ENCODE measurements at regions not wholly inside any gene's neighbourhood (a gene's known extent, or its start where the extent isn't known, plus 50 kb on each side); places are given as distances from the start of the nearest gene placed in this dataset.

DNA sequence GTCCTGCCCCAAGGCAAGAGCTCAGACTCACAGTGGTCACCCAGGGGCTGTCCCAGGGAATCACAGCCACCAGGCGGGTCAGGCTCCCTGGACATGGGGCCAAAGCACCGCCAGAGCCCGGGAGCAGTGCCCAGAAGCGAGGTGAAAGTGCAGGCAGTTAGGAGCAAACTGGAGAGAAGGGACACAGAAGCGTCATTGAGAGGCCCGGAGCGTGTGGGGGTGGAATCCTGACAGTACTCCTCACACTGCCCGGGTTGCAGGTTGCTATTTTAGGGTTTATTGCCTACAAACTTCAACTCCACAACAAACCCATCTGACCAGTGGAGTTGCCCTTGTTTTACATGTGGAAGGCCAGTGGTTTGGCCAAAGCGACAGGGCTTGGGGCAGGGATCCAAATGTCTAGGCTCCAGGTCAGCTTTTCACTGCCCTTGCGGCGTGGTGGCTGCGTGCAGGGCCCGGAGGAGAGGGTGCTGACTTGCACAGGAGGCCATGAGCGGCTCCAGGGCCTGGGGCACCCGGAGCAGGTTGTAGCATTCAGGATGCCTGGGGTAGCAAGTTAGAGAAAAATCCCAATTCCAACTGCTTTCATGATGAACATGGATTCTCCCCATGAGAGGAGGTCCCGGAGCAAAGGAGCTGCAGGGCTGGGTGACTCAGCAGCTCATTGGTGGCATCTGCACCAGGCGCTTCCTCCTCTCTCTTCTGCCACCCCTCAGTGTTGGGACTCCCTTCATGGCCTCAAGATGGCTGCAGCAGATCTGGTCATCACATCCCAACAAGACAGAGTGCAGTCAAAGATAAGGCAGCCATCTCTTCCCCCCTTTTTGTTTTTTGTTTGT is 112.3 kb upstream of the NCOR2 start:
- H3K27me3 Mint-ChIP-seq (ENCODE audit: insufficient read depth, unreplicated experiment): no peaks in the 10 kb centered on the region
- H3K9me3 Mint-ChIP-seq (ENCODE audit: unreplicated experiment): no peaks in the 10 kb centered on the region
- TF ChIP-seq, protein P1, sequence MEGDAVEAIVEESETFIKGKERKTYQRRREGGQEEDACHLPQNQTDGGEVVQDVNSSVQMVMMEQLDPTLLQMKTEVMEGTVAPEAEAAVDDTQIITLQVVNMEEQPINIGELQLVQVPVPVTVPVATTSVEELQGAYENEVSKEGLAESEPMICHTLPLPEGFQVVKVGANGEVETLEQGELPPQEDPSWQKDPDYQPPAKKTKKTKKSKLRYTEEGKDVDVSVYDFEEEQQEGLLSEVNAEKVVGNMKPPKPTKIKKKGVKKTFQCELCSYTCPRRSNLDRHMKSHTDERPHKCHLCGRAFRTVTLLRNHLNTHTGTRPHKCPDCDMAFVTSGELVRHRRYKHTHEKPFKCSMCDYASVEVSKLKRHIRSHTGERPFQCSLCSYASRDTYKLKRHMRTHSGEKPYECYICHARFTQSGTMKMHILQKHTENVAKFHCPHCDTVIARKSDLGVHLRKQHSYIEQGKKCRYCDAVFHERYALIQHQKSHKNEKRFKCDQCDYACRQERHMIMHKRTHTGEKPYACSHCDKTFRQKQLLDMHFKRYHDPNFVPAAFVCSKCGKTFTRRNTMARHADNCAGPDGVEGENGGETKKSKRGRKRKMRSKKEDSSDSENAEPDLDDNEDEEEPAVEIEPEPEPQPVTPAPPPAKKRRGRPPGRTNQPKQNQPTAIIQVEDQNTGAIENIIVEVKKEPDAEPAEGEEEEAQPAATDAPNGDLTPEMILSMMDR (IDR thresholded peaks at IDR 0.05; ENCODE audit: unreplicated experiment): no peak
- ChIA-PET POLR2A (no interaction called here), CTCF (interaction anchor here (1.0 to 1.7 kb wide), 3 partner anchors 43 to 95 kb away, joined by 3 to 4 read pairs (median 4); no protein-coding TSS in a partner anchor)
- no TSS peak for BruUV-seq (replicated peaks)
- H3K4me3 Mint-ChIP-seq (ENCODE audit: unreplicated experiment): no peak overlapping the region
- intact Hi-C loops (cut with micrococcal nuclease): loop anchor here (5.0 to 10.0 kb wide), 5 partner anchors 37 to 642 kb away; no protein-coding TSS in a partner anchor
- H3K4me1 Mint-ChIP-seq (ENCODE audit: insufficient read depth, unreplicated experiment): peaks cover 32% of the 10 kb centered on the region
- no peak overlapping the region for H3K27ac Mint-ChIP-seq (ENCODE audit: low read depth, unreplicated experiment)
- no peaks in the 10 kb centered on the region for H3K36me3 Mint-ChIP-seq (ENCODE audit: insufficient read depth, unreplicated experiment)
- no peak for DNase-seq (ENCODE audit: unreplicated experiment)

DNA sequence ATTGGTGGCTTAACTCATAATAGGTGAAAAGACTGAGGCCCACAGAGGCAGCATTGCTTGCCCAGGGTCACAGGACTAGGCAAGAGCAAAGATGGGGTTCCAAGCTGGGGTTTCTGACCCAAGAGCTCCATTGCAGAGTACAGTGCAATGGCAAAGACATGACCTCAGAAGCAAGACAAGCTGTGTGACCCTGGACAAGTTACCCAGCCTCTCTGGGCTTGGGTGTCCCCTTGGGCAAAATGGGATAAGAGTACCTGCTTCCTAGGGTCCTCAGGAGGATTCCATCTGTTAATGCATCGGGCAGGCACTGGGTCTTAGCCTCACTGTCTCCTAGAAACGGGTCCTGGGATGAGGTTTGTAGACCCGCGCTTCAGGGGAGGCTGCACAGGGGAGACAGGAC is 111.6 kb upstream of the NCOR2 start:
- H3K9me3 Mint-ChIP-seq (ENCODE audit: unreplicated experiment): no peaks in the 10 kb centered on the region
- H3K4me1 Mint-ChIP-seq (ENCODE audit: insufficient read depth, unreplicated experiment): peaks cover 26% of the 10 kb centered on the region
- no peaks in the 10 kb centered on the region for H3K27me3 Mint-ChIP-seq (ENCODE audit: insufficient read depth, unreplicated experiment)
- H3K27ac Mint-ChIP-seq (ENCODE audit: low read depth, unreplicated experiment): no peak overlapping the region
- intact Hi-C loops (cut with micrococcal nuclease): no loop called here
- CTCF ChIA-PET: interaction anchor here (1.0 kb wide), 1 partner anchor 42 kb away, joined by 4 read pairs; no protein-coding TSS in a partner anchor
- DNase-seq (ENCODE audit: unreplicated experiment): no peak
- POLR2A ChIA-PET: interaction anchor here (0.7 kb wide), 1 partner anchor 78 kb away, joined by 4 read pairs; no protein-coding TSS in a partner anchor
- no peaks in the 10 kb centered on the region for H3K36me3 Mint-ChIP-seq (ENCODE audit: insufficient read depth, unreplicated experiment)
- no TSS peak for BruUV-seq (replicated peaks)
- TF ChIP-seq, protein P1 (IDR thresholded peaks at IDR 0.05; ENCODE audit: unreplicated experiment): no peak
- H3K4me3 Mint-ChIP-seq (ENCODE audit: unreplicated experiment): no peak overlapping the region

DNA sequence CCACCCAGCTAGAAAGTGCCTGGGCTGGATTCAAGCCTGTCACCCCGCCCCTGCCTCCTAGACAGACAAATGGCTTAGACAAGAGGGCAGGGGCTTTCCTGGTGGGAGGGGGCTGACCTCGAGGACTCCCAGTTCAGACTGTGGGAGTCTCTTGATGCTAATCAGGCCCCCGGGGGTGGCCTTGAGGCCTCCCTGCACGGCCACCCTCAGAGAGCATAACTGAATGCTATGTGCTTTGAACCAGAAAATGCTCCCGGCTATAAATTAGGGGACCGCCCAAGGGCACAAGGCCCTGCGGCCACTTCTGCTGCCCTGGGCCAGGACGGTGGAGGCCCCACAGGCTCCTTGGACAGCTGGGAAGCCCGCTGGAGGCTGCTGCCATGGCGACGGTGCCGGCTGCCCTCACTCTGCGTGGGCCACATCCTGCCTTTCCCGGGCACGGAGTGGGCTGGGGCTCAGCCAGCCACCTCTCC is 111.0 kb upstream of the NCOR2 start:
- Mint-ChIP-seq H3K9me3 (ENCODE audit: unreplicated experiment) (no peaks in the 10 kb centered on the region), H3K36me3 (ENCODE audit: insufficient read depth, unreplicated experiment) (no peaks in the 10 kb centered on the region), H3K27me3 (ENCODE audit: insufficient read depth, unreplicated experiment) (no peaks in the 10 kb centered on the region), H3K4me3 (ENCODE audit: unreplicated experiment) (no peak overlapping the region), H3K27ac (ENCODE audit: low read depth, unreplicated experiment) (no peak overlapping the region), H3K4me1 (ENCODE audit: insufficient read depth, unreplicated experiment) (peaks cover 26% of the 10 kb centered on the region)
- ChIA-PET POLR2A (interaction anchor here (0.7 kb wide), 1 partner anchor 77 kb away, joined by 4 read pairs; no protein-coding TSS in a partner anchor), CTCF (no interaction called here)
- TF ChIP-seq, protein P1 (IDR thresholded peaks at IDR 0.05; ENCODE audit: unreplicated experiment): no peak
- no TSS peak for BruUV-seq (replicated peaks)
- no peak for DNase-seq (ENCODE audit: unreplicated experiment)
- intact Hi-C loops (cut with micrococcal nuclease): no loop called here

DNA sequence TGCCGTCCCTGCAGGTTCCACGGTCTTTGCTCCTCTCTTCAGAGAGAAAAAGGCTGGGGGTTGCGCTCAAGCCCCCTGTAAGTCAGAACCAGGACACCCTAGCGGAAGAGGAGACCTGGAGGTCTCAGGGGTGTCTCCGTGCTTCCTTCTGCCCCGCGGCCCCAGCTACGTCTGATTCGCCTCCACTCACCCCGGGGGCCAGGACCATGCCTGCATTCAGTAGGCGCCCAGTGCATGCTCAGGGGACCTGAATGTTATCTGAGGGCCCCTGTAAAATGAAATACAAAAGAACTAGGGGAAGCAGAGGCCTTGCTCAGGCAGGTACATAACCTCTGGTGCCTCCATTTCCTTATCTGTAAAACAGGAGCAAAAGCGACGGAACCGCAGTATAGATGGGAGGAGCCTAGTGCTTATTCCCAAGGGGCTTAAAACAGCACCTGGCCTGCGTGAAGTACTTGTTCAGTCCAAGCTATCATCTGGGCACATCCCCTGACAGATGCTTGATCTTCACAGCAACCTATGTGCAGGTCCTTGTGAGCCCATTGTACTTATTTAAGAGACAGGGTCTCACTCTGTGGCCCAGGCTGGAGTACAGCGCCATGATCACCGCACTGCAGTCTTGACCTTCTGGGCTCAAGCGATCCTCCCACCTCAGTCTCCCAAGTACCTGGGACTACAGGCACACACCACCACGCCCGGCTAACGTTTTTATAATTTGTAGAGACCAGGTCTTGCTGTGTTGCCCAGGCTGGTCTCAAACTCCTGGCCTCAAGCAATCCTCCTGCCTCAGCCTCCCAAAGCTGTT is 110.3 kb upstream of the NCOR2 start:
- Mint-ChIP-seq H3K27me3 (ENCODE audit: insufficient read depth, unreplicated experiment) (no peaks in the 10 kb centered on the region), H3K27ac (ENCODE audit: low read depth, unreplicated experiment) (no peak overlapping the region), H3K4me1 (ENCODE audit: insufficient read depth, unreplicated experiment) (peaks cover 20% of the 10 kb centered on the region), H3K9me3 (ENCODE audit: unreplicated experiment) (no peaks in the 10 kb centered on the region), H3K36me3 (ENCODE audit: insufficient read depth, unreplicated experiment) (no peaks in the 10 kb centered on the region), H3K4me3 (ENCODE audit: unreplicated experiment) (no peak overlapping the region)
- intact Hi-C loops (cut with micrococcal nuclease): no loop called here
- no peak for DNase-seq (ENCODE audit: unreplicated experiment)
- TF ChIP-seq, protein P1 (IDR thresholded peaks at IDR 0.05; ENCODE audit: unreplicated experiment): no peak
- ChIA-PET POLR2A (no interaction called here), CTCF (no interaction called here)
- BruUV-seq (replicated peaks): no TSS peak

Measured in MCF 10A (cell line).